ENCODE measurements at regions not wholly inside any gene's neighbourhood (a gene's known extent, or its start where the extent isn't known, plus 50 kb on each side); places are given as distances from the start of the nearest gene placed in this dataset.

- H3K27me3 ChIP-seq (ENCODE audit: control insufficient read depth in 5 of 5, insufficient read depth in 4 of 5, low read length in 5 of 5) = peaks cover 0 to 11% (median 3%) of the 10 kb centered on the region in 5 donors
- H3K4me1 ChIP-seq (ENCODE audit: control insufficient read depth in 5 of 5, insufficient read depth in 5 of 5, low read length in 5 of 5) = no peaks in the 10 kb centered on the region
- no peak overlapping the region for H3K4me3 ChIP-seq (ENCODE audit: low read depth in 1 of 5, low read length in 5 of 5)
- no peaks in the 10 kb centered on the region for H3K36me3 ChIP-seq (ENCODE audit: control insufficient read depth in 5 of 5, insufficient read depth in 5 of 5, low read length in 5 of 5)
- no peak overlapping the region for H3K9ac ChIP-seq (ENCODE audit: low read length in 5 of 5)
- H3K27ac ChIP-seq (ENCODE audit: low read depth, low read length) = no peak overlapping the region
- H3K9me3 ChIP-seq (ENCODE audit: control insufficient read depth in 5 of 5, low read length in 5 of 5) = no peaks in the 10 kb centered on the region
These were observed 185.0 kb upstream of the GHITM start for GRCh38 chr10:83954193-83954799.

GRCh38 chr10:83955406-83955805 lies 183.9 kb upstream of the GHITM start:
- H3K4me3 ChIP-seq (ENCODE audit: low read depth in 1 of 5, low read length in 5 of 5) = no peak overlapping the region
- H3K27ac ChIP-seq (ENCODE audit: low read depth, low read length) = no peak overlapping the region
- H3K9ac ChIP-seq (ENCODE audit: low read length in 5 of 5) = no peak overlapping the region
- H3K27me3 ChIP-seq (ENCODE audit: control insufficient read depth in 5 of 5, insufficient read depth in 4 of 5, low read length in 5 of 5) = peaks cover 0 to 11% (median 3%) of the 10 kb centered on the region in 5 donors
- H3K36me3 ChIP-seq (ENCODE audit: control insufficient read depth in 5 of 5, insufficient read depth in 5 of 5, low read length in 5 of 5) = no peaks in the 10 kb centered on the region
- H3K9me3 ChIP-seq (ENCODE audit: control insufficient read depth in 5 of 5, low read length in 5 of 5) = no peaks in the 10 kb centered on the region
- H3K4me1 ChIP-seq (ENCODE audit: control insufficient read depth in 5 of 5, insufficient read depth in 5 of 5, low read length in 5 of 5) = no peaks in the 10 kb centered on the region

- Histone ChIP-seq H3K36me3 (ENCODE audit: control insufficient read depth in 5 of 5, insufficient read depth in 5 of 5, low read length in 5 of 5) (no peaks in the 10 kb centered on the region), H3K9me3 (ENCODE audit: control insufficient read depth in 5 of 5, low read length in 5 of 5) (no peaks in the 10 kb centered on the region), H3K4me1 (ENCODE audit: control insufficient read depth in 5 of 5, insufficient read depth in 5 of 5, low read length in 5 of 5) (no peaks in the 10 kb centered on the region), H3K4me3 (ENCODE audit: low read depth in 1 of 5, low read length in 5 of 5) (no peak overlapping the region), H3K9ac (ENCODE audit: low read length in 5 of 5) (no peak overlapping the region), H3K27ac (ENCODE audit: low read depth, low read length) (no peak overlapping the region), H3K27me3 (ENCODE audit: control insufficient read depth in 5 of 5, insufficient read depth in 4 of 5, low read length in 5 of 5) (peaks cover 0 to 11% (median 3%) of the 10 kb centered on the region in 5 donors)
These were observed 182.0 kb upstream of the GHITM start for GRCh38 chr10:83957168-83957947.

GRCh38 chr10:83959328-83959727 lies 180.0 kb upstream of the GHITM start:
- H3K36me3 ChIP-seq (ENCODE audit: control insufficient read depth in 5 of 5, insufficient read depth in 5 of 5, low read length in 5 of 5) = no peaks in the 10 kb centered on the region
- no peaks in the 10 kb centered on the region for H3K9me3 ChIP-seq (ENCODE audit: control insufficient read depth in 5 of 5, low read length in 5 of 5)
- H3K27me3 ChIP-seq (ENCODE audit: control insufficient read depth in 5 of 5, insufficient read depth in 4 of 5, low read length in 5 of 5) = peaks cover 0 to 5% (median 3%) of the 10 kb centered on the region in 5 donors
- no peak overlapping the region for H3K27ac ChIP-seq (ENCODE audit: low read depth, low read length)
- no peak overlapping the region for H3K9ac ChIP-seq (ENCODE audit: low read length in 5 of 5)
- H3K4me1 ChIP-seq (ENCODE audit: control insufficient read depth in 5 of 5, insufficient read depth in 5 of 5, low read length in 5 of 5) = no peaks in the 10 kb centered on the region
- H3K4me3 ChIP-seq (ENCODE audit: low read depth in 1 of 5, low read length in 5 of 5) = no peak overlapping the region

GRCh38 chr10:83960125-83960524 lies 179.2 kb upstream of the GHITM start:
- H3K9me3 ChIP-seq (ENCODE audit: control insufficient read depth in 5 of 5, low read length in 5 of 5) = no peaks in the 10 kb centered on the region
- no peak overlapping the region for H3K9ac ChIP-seq (ENCODE audit: low read length in 5 of 5)
- H3K27ac ChIP-seq (ENCODE audit: low read depth, low read length) = no peak overlapping the region
- H3K4me3 ChIP-seq (ENCODE audit: low read depth in 1 of 5, low read length in 5 of 5) = no peak overlapping the region
- H3K4me1 ChIP-seq (ENCODE audit: control insufficient read depth in 5 of 5, insufficient read depth in 5 of 5, low read length in 5 of 5) = no peaks in the 10 kb centered on the region
- H3K27me3 ChIP-seq (ENCODE audit: control insufficient read depth in 5 of 5, insufficient read depth in 4 of 5, low read length in 5 of 5) = no peaks in the 10 kb centered on the region
- H3K36me3 ChIP-seq (ENCODE audit: control insufficient read depth in 5 of 5, insufficient read depth in 5 of 5, low read length in 5 of 5) = no peaks in the 10 kb centered on the region

- Histone ChIP-seq H3K9ac (ENCODE audit: low read length in 5 of 5) (no peak overlapping the region), H3K4me1 (ENCODE audit: control insufficient read depth in 5 of 5, insufficient read depth in 5 of 5, low read length in 5 of 5) (no peaks in the 10 kb centered on the region), H3K4me3 (ENCODE audit: low read depth in 1 of 5, low read length in 5 of 5) (no peak overlapping the region), H3K27ac (ENCODE audit: low read depth, low read length) (no peak overlapping the region), H3K36me3 (ENCODE audit: control insufficient read depth in 5 of 5, insufficient read depth in 5 of 5, low read length in 5 of 5) (no peaks in the 10 kb centered on the region), H3K9me3 (ENCODE audit: control insufficient read depth in 5 of 5, low read length in 5 of 5) (no peaks in the 10 kb centered on the region), H3K27me3 (ENCODE audit: control insufficient read depth in 5 of 5, insufficient read depth in 4 of 5, low read length in 5 of 5) (no peaks in the 10 kb centered on the region)
These were observed 177.7 kb upstream of the GHITM start for GRCh38 chr10:83961620-83962019.

- no peak overlapping the region for H3K4me3 ChIP-seq (ENCODE audit: low read depth in 1 of 5, low read length in 5 of 5)
- no peaks in the 10 kb centered on the region for H3K9me3 ChIP-seq (ENCODE audit: control insufficient read depth in 5 of 5, low read length in 5 of 5)
- H3K9ac ChIP-seq (ENCODE audit: low read length in 5 of 5) = no peak overlapping the region
- no peaks in the 10 kb centered on the region for H3K27me3 ChIP-seq (ENCODE audit: control insufficient read depth in 5 of 5, insufficient read depth in 4 of 5, low read length in 5 of 5)
- H3K36me3 ChIP-seq (ENCODE audit: control insufficient read depth in 5 of 5, insufficient read depth in 5 of 5, low read length in 5 of 5) = no peaks in the 10 kb centered on the region
- no peak overlapping the region for H3K27ac ChIP-seq (ENCODE audit: low read depth, low read length)
- no peaks in the 10 kb centered on the region for H3K4me1 ChIP-seq (ENCODE audit: control insufficient read depth in 5 of 5, insufficient read depth in 5 of 5, low read length in 5 of 5)
These were observed 175.9 kb upstream of the GHITM start for GRCh38 chr10:83963446-83963845.

GRCh38 chr10:83965473-83965872 lies 173.8 kb upstream of the GHITM start:
- H3K4me3 ChIP-seq (ENCODE audit: low read depth in 1 of 5, low read length in 5 of 5) = no peak overlapping the region
- H3K4me1 ChIP-seq (ENCODE audit: control insufficient read depth in 5 of 5, insufficient read depth in 5 of 5, low read length in 5 of 5) = no peaks in the 10 kb centered on the region
- no peaks in the 10 kb centered on the region for H3K27me3 ChIP-seq (ENCODE audit: control insufficient read depth in 5 of 5, insufficient read depth in 4 of 5, low read length in 5 of 5)
- H3K27ac ChIP-seq (ENCODE audit: low read depth, low read length) = no peak overlapping the region
- H3K9me3 ChIP-seq (ENCODE audit: control insufficient read depth in 5 of 5, low read length in 5 of 5) = no peaks in the 10 kb centered on the region
- H3K9ac ChIP-seq (ENCODE audit: low read length in 5 of 5) = no peak overlapping the region
- no peaks in the 10 kb centered on the region for H3K36me3 ChIP-seq (ENCODE audit: control insufficient read depth in 5 of 5, insufficient read depth in 5 of 5, low read length in 5 of 5)

- no peaks in the 10 kb centered on the region for H3K9me3 ChIP-seq (ENCODE audit: control insufficient read depth in 5 of 5, low read length in 5 of 5)
- no peak overlapping the region for H3K9ac ChIP-seq (ENCODE audit: low read length in 5 of 5)
- H3K36me3 ChIP-seq (ENCODE audit: control insufficient read depth in 5 of 5, insufficient read depth in 5 of 5, low read length in 5 of 5) = no peaks in the 10 kb centered on the region
- no peak overlapping the region for H3K27ac ChIP-seq (ENCODE audit: low read depth, low read length)
- H3K27me3 ChIP-seq (ENCODE audit: control insufficient read depth in 5 of 5, insufficient read depth in 4 of 5, low read length in 5 of 5) = no peaks in the 10 kb centered on the region
- no peaks in the 10 kb centered on the region for H3K4me1 ChIP-seq (ENCODE audit: control insufficient read depth in 5 of 5, insufficient read depth in 5 of 5, low read length in 5 of 5)
- no peak overlapping the region for H3K4me3 ChIP-seq (ENCODE audit: low read depth in 1 of 5, low read length in 5 of 5)
These were observed 171.3 kb upstream of the GHITM start for GRCh38 chr10:83968052-83968451.

GRCh38 chr10:83978681-83979383 lies 160.5 kb upstream of the GHITM start:
- H3K9me3 ChIP-seq (ENCODE audit: control insufficient read depth in 5 of 5, low read length in 5 of 5) = no peaks in the 10 kb centered on the region
- no peak overlapping the region for H3K9ac ChIP-seq (ENCODE audit: low read length in 5 of 5)
- no peaks in the 10 kb centered on the region for H3K36me3 ChIP-seq (ENCODE audit: control insufficient read depth in 5 of 5, insufficient read depth in 5 of 5, low read length in 5 of 5)
- H3K27ac ChIP-seq (ENCODE audit: low read depth, low read length) = no peak overlapping the region
- no peaks in the 10 kb centered on the region for H3K4me1 ChIP-seq (ENCODE audit: control insufficient read depth in 5 of 5, insufficient read depth in 5 of 5, low read length in 5 of 5)
- H3K4me3 ChIP-seq (ENCODE audit: low read depth in 1 of 5, low read length in 5 of 5) = no peak overlapping the region
- no peaks in the 10 kb centered on the region for H3K27me3 ChIP-seq (ENCODE audit: control insufficient read depth in 5 of 5, insufficient read depth in 4 of 5, low read length in 5 of 5)

All from subcutaneous abdominal adipose tissue (tissue), 5 donors.